NCI-H1105 treated with DMSO at 0.1 percent for 48 hours (cell line): ENCODE measurements at regions not wholly inside any gene's neighbourhood (a gene's known extent, or its start where the extent isn't known, plus 50 kb on each side); places are given as distances from the start of the nearest gene placed in this dataset.
"Not testable (repeated sequence)": the region's sequence is repeated elsewhere in the genome, so short reads cannot be mapped to it uniquely, and the experiment has no call there.

Source experiments
- DNase-seq: peaks from one replicate; lab custom pipeline; 2025; lab: John Stamatoyannopoulos, UW

- DNase-seq, result not testable (repeated sequence)
Measured at GRCh38 chr22:26972915-26973314, 315.5 kb downstream of the MIAT start.

- no peak for DNase-seq
Measured at GRCh38 chr22:26974034-26974433, 316.6 kb downstream of the MIAT start.

GRCh38 chr22:26974914-26975803, 317.8 kb downstream of the MIAT start:
- DNase-seq, result no peak

GRCh38 chr22:26975865-26976264, 318.5 kb downstream of the MIAT start:
- DNase-seq, result no peak

GRCh38 chr22:26977741-26978376, 320.5 kb downstream of the MIAT start:
- DNase-seq, result no peak

- DNase-seq, result no peak
Measured at GRCh38 chr22:26979294-26979693, 321.9 kb downstream of the MIAT start.

- no peak for DNase-seq
Measured at GRCh38 chr22:26981111-26981510, 323.7 kb downstream of the MIAT start.

GRCh38 chr22:26981541-26981940, 324.2 kb downstream of the MIAT start:
- DNase-seq, result no peak

- no peak for DNase-seq
Measured at GRCh38 chr22:26983311-26983710, 325.9 kb downstream of the MIAT start.

GRCh38 chr22:26985206-26985605, 327.8 kb downstream of the MIAT start:
- no peak for DNase-seq

GRCh38 chr22:26985931-26986782, 328.8 kb downstream of the MIAT start:
- no peak for DNase-seq

- no peak for DNase-seq
Measured at GRCh38 chr22:26986884-26987283, 329.5 kb downstream of the MIAT start.

- DNase-seq, result no peak
Measured at GRCh38 chr22:26990503-26991189, 333.3 kb downstream of the MIAT start.

- no peak for DNase-seq
Measured at GRCh38 chr22:26992556-26992955, 335.2 kb downstream of the MIAT start.

GRCh38 chr22:26993886-26994285, 336.5 kb downstream of the MIAT start:
- DNase-seq, result no peak

GRCh38 chr22:26994801-26995200, 337.4 kb downstream of the MIAT start:
- no peak for DNase-seq

- DNase-seq, result peak; percentile 39
Measured at GRCh38 chr22:26995235-26995634, 337.8 kb downstream of the MIAT start.

GRCh38 chr22:26996154-26996553, 338.8 kb downstream of the MIAT start:
- DNase-seq, result no peak

- no peak for DNase-seq
Measured at GRCh38 chr22:26998129-26998528, 340.7 kb downstream of the MIAT start.

- no peak for DNase-seq
Measured at GRCh38 chr22:26998716-26999115, 341.3 kb downstream of the MIAT start.

- no peak for DNase-seq
Measured at GRCh38 chr22:27003297-27003696, 345.9 kb downstream of the MIAT start.

- no peak for DNase-seq
Measured at GRCh38 chr22:27004434-27004833, 347.0 kb downstream of the MIAT start.
